HEK293T (cell line): ENCODE measurements at regions not wholly inside any gene's neighbourhood (a gene's known extent, or its start where the extent isn't known, plus 50 kb on each side); places are given as distances from the start of the nearest gene placed in this dataset.
"Not testable (repeated sequence)": the region's sequence is repeated elsewhere in the genome, so short reads cannot be mapped to it uniquely, and the experiment has no call there.

Source experiments
- CTCF ChIA-PET: fragments of 350-600 bp; formaldehyde crosslinking; extraction: SDS; loops from one replicate; lab custom pipeline; 2021; ENCODE audit warnings: antibody characterized with exemption, inconsistent platforms; lab: Yijun Ruan, JAX
- POLR2A ChIA-PET: fragments of 350-600 bp; formaldehyde crosslinking; extraction: SDS; loops from one replicate; lab custom pipeline; 2020; ENCODE audit warnings: antibody characterized with exemption, inconsistent platforms; lab: Yijun Ruan, JAX
- DNase-seq: peaks from one replicate; pipeline ENCODE4 v3.0.0; 2012; ENCODE audit warnings: mixed read lengths; ENCODE audit errors: extremely low spot score
- ARNT ChIP-seq: fragments of 450-650 bp; IDR thresholded peaks from 2 replicates; pipeline ENCODE4 v1.6.1; 2017; ENCODE audit warnings: mild to moderate bottlenecking
- BHLHE40 ChIP-seq: fragments of 450-650 bp; IDR thresholded peaks from 2 replicates; pipeline ENCODE4 v1.6.1; 2016; ENCODE audit warnings: mild to moderate bottlenecking, moderate library complexity, borderline replicate concordance
- CTBP1 ChIP-seq: fragments of 450-650 bp; IDR thresholded peaks from 2 replicates; pipeline ENCODE4 v1.6.1; 2016; ENCODE audit warnings: borderline replicate concordance
- ELF4 ChIP-seq: fragments of 450-650 bp; IDR thresholded peaks from 2 replicates; pipeline ENCODE4 v1.6.1; 2017; ENCODE audit warnings: antibody characterized with exemption
- FOXA1 ChIP-seq: fragments of 450-650 bp; IDR thresholded peaks from 2 replicates; pipeline ENCODE4 v1.6.1; 2016; ENCODE audit warnings: mild to moderate bottlenecking
- FOXK2 ChIP-seq: fragments of 450-650 bp; IDR thresholded peaks from 2 replicates; pipeline ENCODE4 v1.6.1; 2016; ENCODE audit warnings: mild to moderate bottlenecking
- FOXM1 ChIP-seq: fragments of 450-650 bp; IDR thresholded peaks from 2 replicates; pipeline ENCODE4 v1.6.1; 2017; ENCODE audit warnings: mild to moderate bottlenecking, borderline replicate concordance
- HDGF ChIP-seq: fragments of 450-650 bp; IDR thresholded peaks from 2 replicates; pipeline ENCODE4 v1.6.1; 2017; ENCODE audit warnings: antibody characterized with exemption, borderline replicate concordance
- L3MBTL2 ChIP-seq: fragments of 450-650 bp; conservative IDR thresholded peaks from 2 replicates; pipeline ENCODE4 v1.6.1; 2016; ENCODE audit warnings: mild to moderate bottlenecking
- LEF1 ChIP-seq: fragments of 450-650 bp; IDR thresholded peaks from 2 replicates; pipeline ENCODE4 v1.6.1; 2017; ENCODE audit warnings: mild to moderate bottlenecking, borderline replicate concordance
- NFRKB ChIP-seq: fragments of 450-650 bp; IDR thresholded peaks from 2 replicates; pipeline ENCODE4 v1.6.1; 2016; ENCODE audit warnings: mild to moderate bottlenecking, moderate library complexity
- SP1 ChIP-seq: fragments of 450-650 bp; IDR thresholded peaks from 2 replicates; pipeline ENCODE4 v1.6.1; 2017
- SUZ12 ChIP-seq: fragments of 450-650 bp; IDR thresholded peaks from 2 replicates; pipeline ENCODE4 v1.6.1; 2016; ENCODE audit warnings: mild to moderate bottlenecking
- TARDBP ChIP-seq: fragments of 450-650 bp; IDR thresholded peaks from 2 replicates; pipeline ENCODE4 v1.6.1; 2016
- ZNF384 ChIP-seq: fragments of 450-650 bp; IDR thresholded peaks from 2 replicates; pipeline ENCODE4 v1.6.1; 2016
- TF ChIP-seq, protein P1 (sequence below): fragments of 450-650 bp; IDR thresholded peaks from 2 replicates; pipeline ENCODE4 v1.6.1; 2016

DNA sequence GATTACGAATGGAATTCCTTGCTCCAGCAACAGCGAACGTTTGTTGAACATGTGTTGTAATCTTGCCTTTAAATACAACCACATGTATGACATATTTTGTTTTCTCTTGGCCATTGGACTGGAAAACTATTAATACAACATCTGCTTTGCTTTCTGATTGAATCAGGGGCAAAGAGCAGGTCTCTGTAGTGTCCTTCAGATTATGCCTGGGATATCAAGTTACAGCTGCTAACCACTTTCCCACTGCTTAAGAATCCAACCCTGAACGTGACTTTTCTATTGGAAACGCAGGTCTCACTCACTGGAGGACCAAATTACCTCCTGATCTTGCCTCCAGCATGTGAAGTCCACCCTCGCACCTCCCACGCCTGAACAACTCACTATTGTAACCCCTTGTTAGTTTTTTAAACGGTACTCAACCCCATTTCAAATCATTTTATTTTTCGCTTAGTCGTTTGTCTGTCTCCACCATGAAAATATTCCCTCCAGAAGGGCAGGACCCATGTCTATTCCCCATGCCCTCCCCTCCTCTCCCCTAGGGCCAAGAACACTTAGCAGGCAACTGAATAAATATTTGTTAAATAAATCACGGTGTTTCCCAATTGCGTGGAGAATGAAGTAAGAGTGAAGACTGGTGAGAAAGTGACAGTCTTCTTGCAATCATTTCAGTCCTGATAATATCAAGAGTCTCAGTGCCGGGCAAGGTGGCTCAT lies 57.4 kb upstream of the MRTFB start:
- TF ChIP-seq L3MBTL2 (peak; percentile 45; the same call in 1 of the 2 replicates), LEF1 (no peak), SP1 (no peak), HDGF (no peak), FOXK2 (no peak), FOXA1 (no peak), ZNF384 (no peak), ARNT (no peak)
- POLR2A ChIA-PET = interaction anchor here (1.7 to 1.8 kb wide), 2 partner anchors 57 to 94 kb away, joined by 5 to 6 read pairs; partner anchors contain the start of gene ERCC4
- CTCF ChIA-PET = no interaction called here
- DNase-seq = peak; percentile 51

GRCh38 chr16:14014284-14014625 lies 56.9 kb upstream of the MRTFB start:
- DNase-seq = no peak
- CTCF ChIA-PET = no interaction called here
- POLR2A ChIA-PET = interaction anchor here (1.7 to 1.8 kb wide), 2 partner anchors 57 to 95 kb away, joined by 5 to 6 read pairs; partner anchors contain the start of gene ERCC4
- TF ChIP-seq ELF4 (no peak), NFRKB (no peak), BHLHE40 (no peak), FOXM1 (no peak), TARDBP (no peak), FOXK2 (no peak), HDGF (no peak)
- TF ChIP-seq, protein P1, sequence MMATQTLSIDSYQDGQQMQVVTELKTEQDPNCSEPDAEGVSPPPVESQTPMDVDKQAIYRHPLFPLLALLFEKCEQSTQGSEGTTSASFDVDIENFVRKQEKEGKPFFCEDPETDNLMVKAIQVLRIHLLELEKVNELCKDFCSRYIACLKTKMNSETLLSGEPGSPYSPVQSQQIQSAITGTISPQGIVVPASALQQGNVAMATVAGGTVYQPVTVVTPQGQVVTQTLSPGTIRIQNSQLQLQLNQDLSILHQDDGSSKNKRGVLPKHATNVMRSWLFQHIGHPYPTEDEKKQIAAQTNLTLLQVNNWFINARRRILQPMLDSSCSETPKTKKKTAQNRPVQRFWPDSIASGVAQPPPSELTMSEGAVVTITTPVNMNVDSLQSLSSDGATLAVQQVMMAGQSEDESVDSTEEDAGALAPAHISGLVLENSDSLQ = no peak

DNA sequence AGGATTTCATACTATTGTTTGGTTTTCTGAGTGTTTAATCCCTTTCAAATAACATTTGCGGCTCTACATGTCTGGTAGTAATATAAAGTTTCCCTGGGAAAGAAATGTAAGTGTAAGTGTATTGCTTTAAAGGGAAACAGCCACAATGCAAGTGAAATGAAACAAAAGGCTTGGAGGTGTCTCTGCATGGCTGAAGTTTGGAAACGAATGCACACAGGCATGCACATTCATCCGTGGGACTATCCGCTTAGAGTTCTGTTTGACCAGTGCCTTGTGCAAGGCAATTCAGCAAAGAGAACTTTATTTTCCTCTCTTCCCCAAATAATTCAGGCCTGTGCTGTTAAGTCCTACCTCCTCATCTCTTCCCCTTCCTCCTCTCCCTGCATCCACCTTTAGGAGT lies 56.1 kb upstream of the MRTFB start:
- CTCF ChIA-PET = no interaction called here
- POLR2A ChIA-PET = no interaction called here
- TF ChIP-seq NFRKB = no peak
- TF ChIP-seq, protein P1 = no peak
- TF ChIP-seq TARDBP = no peak
- no peak for TF ChIP-seq SUZ12
- TF ChIP-seq FOXM1 = no peak
- no peak for TF ChIP-seq ZNF384
- no peak for TF ChIP-seq FOXA1
- no peak for TF ChIP-seq LEF1
- no peak for TF ChIP-seq SP1
- no peak for TF ChIP-seq HDGF
- no peak for TF ChIP-seq L3MBTL2
- TF ChIP-seq BHLHE40 = no peak
- TF ChIP-seq FOXK2 = no peak
- TF ChIP-seq CTBP1 = no peak
- no peak for TF ChIP-seq ELF4
- TF ChIP-seq ARNT = no peak
- DNase-seq = no peak

DNA sequence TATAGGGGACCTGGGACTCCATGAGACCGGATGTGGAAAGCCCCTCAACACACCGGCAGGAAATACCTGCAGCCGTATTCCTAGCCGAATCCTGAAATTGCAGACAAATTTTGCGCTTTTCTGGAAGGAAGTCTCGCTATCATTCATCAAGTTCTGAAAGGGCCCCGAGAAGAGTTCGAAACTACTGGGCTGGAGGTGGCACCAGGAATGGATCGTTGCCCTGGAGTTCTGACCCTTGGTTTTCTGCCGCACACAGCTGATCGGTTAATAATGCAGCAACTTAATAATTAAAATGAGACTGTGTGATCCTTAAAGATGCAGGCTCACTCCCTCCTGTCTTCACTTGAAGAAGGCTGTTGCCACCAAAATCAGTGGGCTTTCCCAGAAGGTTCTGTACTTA lies 55.7 kb upstream of the MRTFB start:
- DNase-seq = no peak
- POLR2A ChIA-PET = no interaction called here
- TF ChIP-seq TARDBP = no peak
- CTCF ChIA-PET = no interaction called here

GRCh38 chr16:14015948-14016347 lies 55.2 kb upstream of the MRTFB start:
- CTCF ChIA-PET = interaction anchor here (0.6 kb wide), 1 partner anchor 230 kb away, joined by 3 read pairs; no protein-coding TSS in a partner anchor
- DNase-seq = no peak
- POLR2A ChIA-PET = no interaction called here
- no peak for TF ChIP-seq TARDBP
- no peak for TF ChIP-seq FOXM1
- TF ChIP-seq SUZ12 = no peak
- TF ChIP-seq L3MBTL2 = no peak
- TF ChIP-seq HDGF = no peak
- TF ChIP-seq CTBP1 = no peak
- TF ChIP-seq SP1 = no peak
- TF ChIP-seq FOXK2 = no peak
- TF ChIP-seq NFRKB = no peak
- TF ChIP-seq, protein P1 = no peak
- TF ChIP-seq LEF1 = no peak
- TF ChIP-seq ELF4 = no peak
- TF ChIP-seq FOXA1 = no peak

GRCh38 chr16:14016362-14016761 lies 54.8 kb upstream of the MRTFB start:
- CTCF ChIA-PET = interaction anchor here (0.6 kb wide), 1 partner anchor 230 kb away, joined by 3 read pairs; no protein-coding TSS in a partner anchor
- DNase-seq, POLR2A ChIA-PET: not testable (repeated sequence)

- no peak for DNase-seq
- ChIA-PET POLR2A (no interaction called here), CTCF (no interaction called here)
- no peak for TF ChIP-seq FOXM1
- no peak for TF ChIP-seq ELF4
- TF ChIP-seq HDGF = no peak
- TF ChIP-seq CTBP1 = no peak
- TF ChIP-seq LEF1 = no peak
- TF ChIP-seq ARNT = no peak
- TF ChIP-seq SP1 = no peak
- no peak for TF ChIP-seq FOXK2
- no peak for TF ChIP-seq TARDBP
These were observed 53.2 kb upstream of the MRTFB start for GRCh38 chr16:14017886-14018285.
